Mesenteric fat pad (tissue), 1 donor: ENCODE measurements at regions not wholly inside any gene's neighbourhood (a gene's known extent, or its start where the extent isn't known, plus 50 kb on each side); places are given as distances from the start of the nearest gene placed in this dataset.

Source experiments
- DNase-seq: peaks from one replicate; pipeline ENCODE4 v3.0.0-alpha.2; 2020; ENCODE audit warnings: low spot score
- donor health status: DM: yes; HTN: yes; CAD: no.

DNA sequence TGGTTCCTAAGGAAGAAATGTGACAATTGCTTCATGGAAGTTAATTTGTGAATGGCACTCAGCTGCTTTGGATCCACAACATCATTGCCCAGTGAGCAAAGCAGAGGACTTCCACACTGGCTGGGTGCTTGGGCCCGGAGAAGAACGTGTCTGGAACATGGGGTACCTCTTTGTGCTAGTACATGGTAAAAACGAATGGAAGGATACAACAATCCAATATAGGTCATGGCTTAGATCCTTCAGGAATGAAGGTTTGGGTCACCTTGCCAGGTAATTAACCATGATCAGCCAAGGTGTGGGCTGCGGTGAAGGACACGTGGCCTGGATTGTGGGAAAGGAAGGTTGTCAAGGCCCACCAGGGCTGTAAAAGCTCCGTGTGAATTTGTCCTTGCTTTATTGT is 245.9 kb upstream of the HS6ST1 start:
- DNase-seq, result peak; percentile 28

DNA sequence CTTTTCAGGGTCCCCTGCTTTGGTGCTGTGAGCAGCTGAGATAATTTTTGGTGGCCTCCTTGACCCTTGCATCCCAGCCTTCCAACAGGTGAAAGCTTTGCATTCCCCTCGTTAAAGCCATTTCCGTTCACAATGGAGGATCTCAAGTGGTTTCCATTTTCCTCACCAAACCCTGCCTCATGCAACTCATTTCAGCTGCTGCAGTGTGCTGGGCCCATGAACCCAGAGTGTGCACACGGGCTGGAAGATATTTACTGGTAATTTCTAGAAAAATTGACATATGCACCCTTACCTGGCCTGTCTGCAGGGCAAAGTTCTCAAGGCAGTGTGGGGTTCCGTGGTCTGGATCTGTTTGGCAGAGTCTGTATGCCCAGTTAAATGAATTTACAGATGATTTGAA is 246.8 kb upstream of the HS6ST1 start:
- peak; percentile 57 for DNase-seq

DNA sequence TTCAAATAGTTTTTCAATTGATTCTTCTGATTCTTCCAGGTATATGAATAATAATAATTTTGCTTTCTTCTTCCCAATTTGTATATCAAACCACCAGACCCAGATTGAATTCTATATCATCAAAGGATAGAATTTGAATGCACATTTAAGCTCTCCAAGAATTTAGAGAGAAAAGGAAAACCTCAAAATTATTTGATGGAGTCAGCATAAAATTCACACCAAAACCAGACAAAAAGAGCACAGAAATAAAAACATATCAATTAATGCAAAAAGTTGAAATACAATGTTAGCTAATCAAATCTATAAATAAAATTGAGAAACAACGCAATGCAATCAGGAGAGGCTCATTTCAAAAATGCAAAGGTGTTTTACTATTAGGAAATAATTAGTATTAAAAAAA is 248.0 kb upstream of the HS6ST1 start:
- no peak for DNase-seq

DNA sequence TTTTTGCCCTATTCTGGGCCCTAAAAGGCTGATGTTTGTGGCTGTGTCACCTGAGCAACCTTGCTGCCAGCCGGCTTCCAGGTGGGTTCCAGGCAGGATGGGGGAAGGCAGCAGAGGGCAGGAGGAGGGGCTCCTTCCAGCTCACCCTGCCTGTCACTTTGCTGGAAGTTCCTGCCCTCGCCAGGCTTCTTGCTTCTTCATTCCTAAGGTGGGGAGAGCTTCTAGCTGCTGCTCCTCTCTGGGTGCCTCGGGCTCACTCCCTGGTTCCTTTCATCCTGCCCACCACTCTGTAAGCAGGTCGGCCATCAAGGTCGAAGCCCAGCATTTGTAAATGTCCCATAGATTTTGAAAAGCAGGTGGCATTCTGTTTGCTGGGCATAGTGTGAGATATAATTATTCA is 249.4 kb upstream of the HS6ST1 start:
- DNase-seq, result peak; percentile 20

DNA sequence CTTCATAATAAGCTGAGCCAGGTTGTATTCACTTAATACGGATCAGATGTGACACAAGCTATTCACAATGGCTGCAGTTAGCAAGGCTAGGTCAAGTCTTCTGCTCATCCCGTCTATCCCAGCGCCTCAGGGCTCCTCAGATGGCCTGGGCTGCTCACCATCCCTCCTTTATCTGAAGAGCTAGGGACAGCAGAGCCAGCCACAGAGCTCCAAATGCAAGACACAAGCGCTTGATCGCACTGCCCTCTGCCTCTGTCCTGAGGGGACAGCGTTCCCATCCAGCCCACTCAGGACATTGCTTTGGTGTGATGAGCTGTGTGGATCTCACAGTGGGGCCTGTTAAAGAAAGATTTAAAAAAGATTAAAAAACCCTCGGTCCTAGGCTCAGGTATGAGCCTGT is 254.4 kb upstream of the HS6ST1 start:
- peak; percentile 65 for DNase-seq

DNA sequence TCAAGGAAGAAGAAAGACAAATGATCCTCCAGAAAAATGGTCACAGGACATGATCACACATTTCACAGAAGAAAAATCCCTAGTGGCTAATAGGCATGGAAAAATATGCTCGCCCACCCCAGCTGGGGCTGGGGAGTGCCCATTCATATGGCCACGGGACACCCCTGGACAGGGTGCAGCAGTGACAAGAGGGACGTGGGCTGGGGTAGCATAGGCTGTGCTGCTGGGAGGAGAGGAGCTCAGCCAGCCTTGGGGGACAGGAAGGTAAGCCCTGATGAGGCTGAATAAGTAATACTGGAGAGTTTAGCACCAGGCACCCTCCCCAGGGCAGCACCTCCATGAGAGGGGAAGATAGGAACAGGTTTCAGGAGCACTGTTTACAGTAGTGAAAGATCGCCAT is 254.9 kb upstream of the HS6ST1 start:
- peak; percentile 79 for DNase-seq

DNA sequence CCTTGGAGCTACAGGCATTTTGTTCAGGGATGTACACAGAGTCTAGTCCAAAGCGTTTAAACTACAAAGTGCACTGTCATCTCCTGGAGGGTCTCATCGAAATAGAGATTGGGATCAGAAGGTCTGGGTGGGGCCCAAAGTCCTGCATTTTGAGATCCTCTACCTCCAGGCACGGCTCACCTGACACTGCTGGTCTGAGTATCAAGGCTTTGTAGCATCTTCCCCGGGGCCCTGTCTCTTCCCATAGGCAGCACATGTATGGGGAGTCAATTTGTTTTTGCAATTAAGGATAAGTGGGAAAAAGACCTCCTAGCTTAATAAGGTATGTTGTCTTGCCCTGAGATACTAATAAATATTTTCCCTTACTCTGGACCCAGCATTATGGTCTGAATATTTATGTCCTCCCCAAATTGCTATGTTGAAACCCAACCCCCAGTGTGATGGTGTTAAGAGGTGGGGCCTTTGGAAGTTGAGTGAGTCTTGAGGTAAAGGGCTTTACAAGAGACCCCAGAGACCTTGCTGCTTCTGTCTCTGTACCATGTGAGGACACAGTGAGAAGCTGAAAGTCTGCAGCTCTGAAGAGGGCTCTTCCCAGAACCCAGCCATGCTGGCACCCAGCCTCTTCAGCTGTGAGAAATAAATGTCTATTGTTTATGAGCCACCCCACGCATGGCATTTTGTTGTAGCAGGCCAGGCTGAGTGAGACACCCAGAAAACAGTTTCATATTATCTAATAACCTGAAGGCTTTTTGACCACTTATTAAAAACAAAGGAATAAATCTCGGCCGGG is 258.7 kb upstream of the HS6ST1 start:
- peak; percentile 45 for DNase-seq

DNA sequence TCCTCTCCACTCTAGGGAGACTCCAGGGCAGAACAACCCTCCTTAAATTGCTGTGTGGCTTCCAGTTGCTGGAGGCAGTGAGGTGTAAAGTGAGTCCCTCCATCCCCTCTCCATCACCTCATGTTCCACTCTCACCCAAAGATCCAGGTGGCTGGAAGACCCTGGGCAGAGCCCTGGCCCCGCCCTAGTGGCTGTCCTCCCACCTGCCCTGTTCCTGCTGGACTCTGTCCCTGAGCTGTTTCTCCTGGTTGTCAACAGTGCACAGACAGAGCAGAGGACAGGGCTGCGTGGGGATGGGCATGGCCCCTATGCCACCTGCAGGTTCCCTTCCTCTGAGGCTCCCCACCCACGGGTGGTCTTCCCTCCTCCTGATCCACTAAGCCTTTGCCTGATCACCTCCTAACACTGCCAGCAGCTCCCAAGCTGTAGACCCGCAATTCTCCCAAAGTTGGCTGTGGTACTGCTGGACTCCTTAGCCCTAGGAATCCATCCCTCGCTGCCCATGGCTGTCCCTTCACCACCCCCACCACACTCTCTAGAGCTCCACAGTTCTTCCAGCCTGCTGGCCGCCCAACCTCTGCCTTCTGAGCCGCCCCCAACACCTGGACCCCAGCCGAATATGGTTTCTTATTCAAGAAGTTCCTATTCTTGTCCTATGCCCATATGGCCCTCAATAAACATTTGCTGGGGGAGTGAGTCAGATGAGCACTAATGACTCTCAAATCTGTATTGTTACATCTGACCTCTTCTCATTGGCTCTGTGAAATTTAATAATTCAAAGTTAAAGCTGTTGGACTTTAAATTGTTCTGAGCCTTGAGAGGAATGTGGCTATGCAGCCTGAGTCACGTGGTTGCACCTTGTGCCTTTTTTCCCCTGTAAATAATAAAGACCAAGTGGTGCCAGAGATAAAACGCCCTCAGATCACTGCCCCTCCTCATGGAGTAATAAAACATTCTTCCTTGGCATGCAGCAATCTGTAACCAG is 260.0 kb upstream of the HS6ST1 start:
- peak; percentile 41 for DNase-seq

DNA sequence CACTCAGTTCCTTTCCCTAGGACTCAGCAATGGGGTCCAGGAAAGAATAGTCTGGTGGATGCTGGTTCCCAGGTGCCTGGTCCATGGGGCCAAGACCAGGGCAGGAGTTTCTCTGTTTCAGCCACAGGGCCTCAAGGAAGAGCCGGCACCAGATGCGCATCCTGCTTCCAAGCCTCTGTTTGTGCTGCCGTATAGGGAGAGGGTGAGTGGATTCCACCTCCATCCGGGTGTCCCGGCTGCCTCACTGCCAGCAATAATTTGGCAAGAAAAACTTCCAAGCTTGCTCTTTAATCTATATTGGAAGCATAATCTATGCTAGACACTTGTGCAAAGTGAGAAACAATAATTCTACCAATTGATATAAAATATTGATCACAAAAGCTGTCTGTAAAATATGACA is 261.2 kb upstream of the HS6ST1 start:
- peak; percentile 49 for DNase-seq

DNA sequence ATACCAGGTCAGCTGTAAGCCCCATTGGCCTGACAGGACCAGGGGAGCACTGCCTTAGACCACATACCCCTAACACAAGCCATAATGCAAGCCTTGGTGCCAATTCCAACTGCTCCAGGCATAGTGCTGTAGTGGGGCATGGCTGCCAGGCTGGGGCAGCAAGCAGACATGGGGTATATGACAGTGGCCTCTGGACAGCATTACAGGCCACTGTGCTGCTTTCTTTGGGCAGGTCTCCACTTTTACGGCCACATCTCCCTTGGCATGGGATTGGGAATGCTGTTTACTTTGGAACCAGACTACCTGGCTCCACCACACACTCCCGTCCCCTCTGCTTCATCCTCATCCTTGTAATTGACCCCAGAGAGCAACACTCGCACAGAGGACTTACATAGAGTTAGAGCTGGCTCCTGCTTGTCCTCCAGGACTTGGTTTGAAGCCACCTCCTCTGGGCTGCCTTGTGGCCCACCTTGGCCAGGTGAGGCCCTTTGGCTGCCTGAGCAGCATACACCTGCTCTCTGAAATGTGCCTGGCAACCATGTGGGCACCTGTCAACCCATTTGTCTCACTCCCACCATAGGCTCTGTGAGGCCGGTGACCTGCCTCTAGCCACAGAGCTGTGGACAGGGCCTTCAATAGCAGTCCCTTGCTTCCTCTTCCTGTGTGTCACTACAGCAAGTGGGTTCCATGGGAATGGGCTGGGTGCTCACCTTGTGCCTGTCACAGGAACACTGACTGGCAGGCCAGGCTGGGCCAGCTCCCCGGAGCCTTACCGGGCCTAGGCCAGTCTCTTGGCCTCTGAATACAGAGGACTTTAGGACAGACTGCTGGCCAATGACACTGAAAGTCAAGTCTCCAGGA is 262.6 kb upstream of the HS6ST1 start:
- peak; percentile 83 for DNase-seq

DNA sequence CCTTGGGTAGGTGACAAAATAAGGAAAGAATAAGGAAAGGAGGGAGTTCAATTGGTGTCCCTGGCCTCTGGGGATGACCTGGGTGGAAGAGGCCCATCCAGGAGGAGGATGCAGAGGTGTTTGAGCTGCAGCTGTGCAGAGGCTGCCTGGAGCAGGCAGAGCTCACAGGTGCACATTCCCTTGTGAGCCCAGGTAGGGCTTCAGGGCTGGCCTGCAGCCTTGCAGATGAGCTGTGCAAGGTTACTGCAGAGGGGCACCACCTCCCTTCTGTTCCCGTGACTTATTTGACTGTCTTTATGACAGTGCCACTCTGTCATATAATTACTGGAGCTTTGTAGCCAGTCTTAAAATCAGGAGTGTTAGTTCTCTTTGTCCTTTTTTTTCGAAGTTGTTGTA is 263.2 kb upstream of the HS6ST1 start:
- DNase-seq, result no peak

DNA sequence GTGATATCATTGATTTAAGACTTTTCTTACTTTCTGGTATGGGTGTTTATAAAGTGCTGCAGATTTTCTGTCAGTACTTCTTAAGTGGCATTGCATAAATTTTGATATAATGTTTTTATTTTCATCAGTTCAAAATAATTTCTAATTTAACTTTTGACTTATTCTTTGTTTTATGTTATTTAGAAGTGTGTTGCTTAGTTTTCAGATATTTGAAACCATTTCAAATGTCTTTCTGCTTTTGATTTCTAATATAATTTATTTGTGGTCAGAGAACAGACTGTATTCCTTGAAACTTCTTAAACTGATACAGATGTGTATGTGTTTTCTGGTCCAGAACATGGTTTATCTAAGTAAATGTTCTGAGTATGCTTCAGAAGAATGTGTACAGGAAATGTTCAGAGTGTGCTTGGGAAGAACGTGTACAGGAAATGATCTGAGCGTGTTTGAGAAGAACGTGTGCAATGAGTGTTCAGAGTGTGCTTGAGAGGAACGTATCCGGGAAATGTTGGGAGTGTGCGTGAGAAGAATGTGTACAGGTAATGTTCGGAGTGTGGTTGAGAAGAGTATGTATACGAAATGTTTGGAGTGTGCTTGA is 265.7 kb upstream of the HS6ST1 start:
- DNase-seq, result no peak

DNA sequence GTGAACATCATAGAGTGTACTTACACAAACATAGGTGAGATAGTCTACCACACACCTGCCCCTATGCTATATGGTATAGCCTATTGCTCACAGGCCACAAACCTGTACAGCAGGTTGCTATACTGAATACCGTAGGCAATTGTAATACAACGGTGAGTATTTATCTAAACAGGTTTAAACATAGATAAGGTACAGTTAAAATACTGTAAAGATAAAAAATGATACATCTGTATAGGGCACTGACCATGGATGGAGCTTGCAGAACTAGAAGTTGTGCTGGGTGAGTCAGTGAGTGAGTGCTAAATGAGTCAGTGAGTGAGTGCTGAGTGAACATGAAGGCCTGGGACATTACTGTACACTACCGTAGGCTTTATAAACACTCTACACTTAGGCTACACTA is 267.0 kb upstream of the HS6ST1 start:
- DNase-seq, result no peak

DNA sequence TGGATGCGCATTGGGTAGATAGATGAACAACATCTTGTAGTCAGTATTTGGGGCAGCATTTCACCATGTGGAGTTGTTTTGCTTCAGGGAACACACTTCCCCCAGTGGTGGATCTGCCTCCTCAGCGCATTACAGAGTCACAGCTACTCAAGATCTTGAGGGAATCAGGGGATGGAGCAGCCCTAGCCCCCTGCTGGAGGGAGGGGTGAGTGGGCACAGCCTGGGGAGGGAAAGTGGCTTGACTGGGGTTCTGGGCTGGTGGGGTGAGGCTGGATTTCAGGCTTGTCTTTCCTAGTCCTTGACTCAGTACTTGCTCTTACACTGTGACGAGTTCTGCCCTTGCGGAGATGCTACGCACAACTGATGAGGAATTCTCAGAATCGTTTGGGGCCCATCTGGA is 271.0 kb upstream of the HS6ST1 start:
- peak; percentile 77 for DNase-seq

DNA sequence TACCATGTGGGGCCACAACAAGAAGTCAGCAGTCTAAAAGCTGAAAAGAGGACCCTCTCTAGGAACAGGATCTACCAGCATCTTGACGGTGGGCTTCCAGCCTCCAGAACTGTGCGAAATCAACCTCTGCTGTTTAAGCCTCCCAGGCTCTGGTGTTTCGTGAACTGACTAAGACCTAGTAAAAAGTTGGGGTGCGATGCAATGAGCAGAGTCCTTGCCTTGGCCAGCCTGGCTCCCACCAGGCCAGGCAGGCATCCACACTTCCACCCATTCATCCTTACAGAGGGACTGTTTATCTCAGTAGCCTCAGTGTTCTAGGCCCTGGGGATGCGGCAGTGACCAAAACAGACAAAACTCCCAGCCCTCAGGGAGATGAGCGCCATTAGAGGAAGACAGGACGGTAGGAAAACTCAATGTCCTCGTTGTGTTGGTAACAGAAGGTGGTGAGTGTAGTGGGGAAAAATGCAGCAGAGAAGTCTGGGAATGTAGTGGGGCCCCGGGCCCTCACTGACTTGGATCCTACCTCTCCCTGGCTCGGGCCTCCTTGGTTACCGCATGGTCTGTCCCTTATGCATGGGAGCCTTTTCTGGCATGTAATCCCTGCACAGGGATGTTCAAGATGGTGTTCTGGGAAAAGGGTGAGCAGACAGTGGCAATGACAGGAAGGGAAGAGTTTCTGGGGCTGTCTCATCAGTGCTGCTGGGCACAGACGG is 271.8 kb upstream of the HS6ST1 start:
- DNase-seq, result peak; percentile 47

DNA sequence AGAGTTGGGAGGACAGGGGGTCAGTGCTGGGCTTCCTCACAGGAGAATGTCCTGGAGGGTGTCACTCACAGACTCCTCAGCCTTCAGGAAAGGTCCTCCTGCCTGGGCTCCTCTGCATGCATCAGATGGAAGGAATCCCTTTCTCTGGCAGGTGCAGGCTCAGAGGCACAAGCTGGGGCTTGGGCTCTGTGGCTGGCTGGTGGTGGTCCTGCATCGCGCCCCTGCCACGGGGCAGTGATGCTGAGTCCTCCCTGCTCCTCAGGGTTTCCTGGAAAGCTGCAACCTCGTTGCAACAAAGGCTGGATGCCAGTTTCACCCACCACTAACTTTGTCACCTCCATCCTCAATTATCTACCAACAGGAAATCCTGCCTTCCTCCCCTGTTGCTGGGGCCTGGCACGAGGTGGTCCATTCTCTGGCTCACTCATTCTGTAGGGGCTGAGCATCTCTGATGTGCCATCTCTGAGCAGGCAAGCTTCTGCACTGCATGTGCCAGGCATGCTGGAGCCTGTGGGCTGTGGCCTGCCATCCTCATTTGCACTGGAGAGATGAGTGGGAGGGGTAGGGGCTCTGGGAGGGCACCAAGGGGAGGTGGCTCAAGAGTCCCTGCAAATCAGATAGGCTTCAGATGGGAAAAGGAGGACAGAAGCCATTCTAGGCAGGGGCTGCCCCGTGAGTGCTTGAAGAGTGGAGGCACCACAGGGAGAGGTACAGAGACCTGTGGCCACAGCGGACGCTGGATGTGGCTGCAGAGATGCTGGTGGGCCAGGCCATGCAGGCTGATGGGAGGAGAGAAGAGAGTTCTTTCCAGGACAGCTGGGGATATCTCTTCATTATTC is 272.6 kb upstream of the HS6ST1 start:
- peak; percentile 81 for DNase-seq

DNA sequence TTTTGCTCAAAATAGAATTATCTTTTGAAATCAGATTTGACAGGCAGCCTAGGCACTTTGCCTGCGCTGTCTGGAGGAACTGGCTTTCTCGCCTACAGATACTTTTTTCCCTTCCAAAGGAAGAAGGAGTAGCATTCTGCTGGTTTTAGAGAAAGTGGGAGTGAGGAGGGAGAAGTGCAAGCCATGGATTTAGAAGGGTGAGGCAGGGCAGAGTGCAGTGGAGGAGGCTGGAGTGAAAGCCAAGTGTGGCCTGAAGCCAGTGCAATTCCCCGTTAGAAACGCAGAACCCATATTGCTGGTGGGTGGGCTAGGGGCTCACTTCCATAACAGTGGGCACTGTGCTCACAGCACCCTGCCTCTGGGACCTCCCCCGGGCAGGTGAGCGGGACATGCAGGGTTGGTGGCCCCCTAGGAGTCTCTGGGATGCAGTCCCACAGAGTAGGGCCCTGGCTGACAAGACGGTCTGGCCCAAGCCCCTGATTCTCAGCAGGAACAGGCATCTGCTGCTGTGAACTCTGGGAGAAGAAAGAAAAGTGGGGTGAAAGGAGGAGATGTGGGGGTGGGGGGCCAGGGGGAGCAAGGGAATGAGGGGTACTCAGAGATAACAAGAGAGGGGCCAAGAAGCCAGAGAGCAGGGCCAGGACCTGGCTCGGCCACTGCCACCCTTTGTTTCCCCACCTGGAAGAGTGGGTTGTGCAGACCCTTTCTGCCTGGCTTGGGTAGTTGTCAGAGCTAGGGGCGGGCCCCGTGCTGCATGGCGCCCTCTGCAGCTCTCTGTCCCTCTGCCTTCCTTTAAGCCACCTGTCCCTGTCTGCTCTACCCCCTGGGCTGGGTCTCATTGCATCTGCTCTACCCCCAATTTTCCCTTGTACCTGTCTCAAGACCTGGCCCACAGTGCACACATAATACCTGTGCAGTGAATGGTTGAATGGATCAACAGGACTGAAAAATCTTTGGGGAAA is 273.5 kb upstream of the HS6ST1 start:
- peak; percentile 65 for DNase-seq

DNA sequence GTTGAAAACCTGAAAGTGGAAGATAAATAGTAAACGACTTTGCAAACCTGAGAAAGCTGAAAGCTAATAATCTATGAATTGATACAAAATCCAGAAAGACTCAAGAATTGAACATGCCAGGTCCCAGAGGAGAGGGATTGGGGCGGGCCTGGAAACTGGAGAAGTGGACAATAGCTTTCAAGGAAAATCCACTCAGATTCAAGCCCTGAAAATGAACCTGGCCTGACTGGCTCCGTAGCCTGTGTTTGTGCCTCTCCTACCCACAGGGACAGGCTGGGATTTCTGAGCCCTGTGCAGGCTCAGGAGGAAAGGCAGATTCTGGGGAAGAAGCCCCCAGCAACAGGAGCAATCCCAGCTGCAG is 274.8 kb upstream of the HS6ST1 start:
- no peak for DNase-seq
